Endodermal cell (in vitro differentiated cells): ENCODE measurements at regions not wholly inside any gene's neighbourhood (a gene's known extent, or its start where the extent isn't known, plus 50 kb on each side); places are given as distances from the start of the nearest gene placed in this dataset.

Experiments
- DNase-seq: peaks from one replicate; pipeline ENCODE4 v3.0.0-alpha.2; 2017
- H3K27ac ChIP-seq: 2 replicates; pipeline ENCODE4 v1.5.1; 2013; ENCODE audit warnings: mild to moderate bottlenecking, low read depth, low read length, moderate library complexity
- H3K27me3 ChIP-seq: 2 replicates; pipeline ENCODE4 v1.6.1; 2013; ENCODE audit warnings: mild to moderate bottlenecking, low read length, moderate library complexity; ENCODE audit not compliant: insufficient read depth, control insufficient read depth, poor library complexity, severe bottlenecking
- H3K36me3 ChIP-seq: 2 replicates; pipeline ENCODE4 v1.7.0; 2013; ENCODE audit warnings: mild to moderate bottlenecking, low read length, moderate library complexity; ENCODE audit not compliant: control insufficient read depth, insufficient read depth
- H3K4me1 ChIP-seq: one replicate; pipeline ENCODE4 v1.7.0; 2013; ENCODE audit warnings: low read length; ENCODE audit not compliant: control insufficient read depth, insufficient read depth
- H3K4me3 ChIP-seq: 2 replicates; pipeline ENCODE4 v1.5.1; 2013; ENCODE audit warnings: mild to moderate bottlenecking, low read length, moderate library complexity
- H3K9ac ChIP-seq: 2 replicates; pipeline ENCODE4 v1.6.1; 2013; ENCODE audit warnings: mild to moderate bottlenecking, low read length, moderate library complexity; ENCODE audit not compliant: poor library complexity, severe bottlenecking; ENCODE audit errors: extremely low read depth
- H3K9me3 ChIP-seq: 2 replicates; pipeline ENCODE4 v1.6.1; 2013; ENCODE audit warnings: mild to moderate bottlenecking, low read length, moderate library complexity; ENCODE audit not compliant: control insufficient read depth
- H3K27ac Mint-ChIP-seq: 2 replicates; pipeline ENCODE4 v1.8.0; 2020; ENCODE audit warnings: mixed read lengths
- H3K27me3 Mint-ChIP-seq: 2 replicates; pipeline ENCODE4 v1.8.0; 2021; ENCODE audit warnings: mild to moderate bottlenecking, mixed read lengths; ENCODE audit not compliant: insufficient read depth
- H3K36me3 Mint-ChIP-seq: 2 replicates; pipeline ENCODE4 v1.8.0; 2020; ENCODE audit warnings: low read depth, mixed read lengths
- H3K4me1 Mint-ChIP-seq: 2 replicates; pipeline ENCODE4 v1.8.0; 2020; ENCODE audit warnings: mixed read lengths
- H3K4me3 Mint-ChIP-seq: 2 replicates; pipeline ENCODE4 v1.8.0; 2020; ENCODE audit warnings: mild to moderate bottlenecking, moderate library complexity, mixed read lengths
- H3K9me3 Mint-ChIP-seq: 2 replicates; pipeline ENCODE4 v1.8.0; 2020; ENCODE audit warnings: mild to moderate bottlenecking, mixed read lengths
- CTCF ChIP-seq: fragments of 200-600 bp; sonication (generic); conservative IDR thresholded peaks from 2 replicates; pipeline ENCODE4 v1.5.0; 2021; ENCODE audit warnings: antibody characterized with exemption, mild to moderate bottlenecking
- WGBS, 2 experiments: methylation state at CpG; one replicate each; pipeline versions ENCODE4 v1.1.5 to v1.1.7; 2013; ENCODE audit warnings: missing lambda C conversion rate in 2 of 2, mixed read lengths in 1 of 2; ENCODE audit not compliant: insufficient coverage in 1 of 2, insufficient read length in 1 of 2; 5-methylcytosine and 5-hydroxymethylcytosine counted together

DNA sequence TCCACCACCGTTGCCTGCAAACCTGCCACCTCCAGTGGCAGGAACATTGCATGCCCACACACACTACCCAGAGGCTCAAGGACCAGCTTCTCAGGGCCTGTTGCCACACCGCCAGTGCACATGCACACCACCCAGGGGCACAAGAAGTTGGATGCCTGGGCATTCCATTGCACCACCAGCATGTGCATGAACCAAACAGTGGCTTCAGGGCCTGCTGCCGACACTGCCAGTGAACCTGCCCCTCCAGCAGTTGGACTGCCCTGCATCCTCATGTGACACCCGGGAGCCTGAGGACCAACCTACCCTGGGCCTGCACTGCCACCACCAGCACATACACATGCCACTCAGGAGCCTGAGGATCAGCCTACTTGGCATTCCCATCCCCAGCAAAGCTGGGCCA, 303.7 kb downstream of the KCNJ2 start:
- no peaks in the 10 kb centered on the region for H3K36me3 ChIP-seq
- H3K9ac ChIP-seq = no peak overlapping the region
- 94 to 100% methylated on average over 1 to 4 of the region's 4 CpGs for WGBS, 2 experiments
- no peak for TF ChIP-seq CTCF
- no peaks in the 10 kb centered on the region for H3K27me3 Mint-ChIP-seq
- no peak overlapping the region for H3K4me3 Mint-ChIP-seq
- H3K4me1 ChIP-seq = no peaks in the 10 kb centered on the region
- DNase-seq = no peak
- no peak overlapping the region for H3K27ac Mint-ChIP-seq
- no peak overlapping the region for H3K4me3 ChIP-seq
- H3K9me3 ChIP-seq = no peaks in the 10 kb centered on the region
- peaks cover 7% of the 10 kb centered on the region for H3K4me1 Mint-ChIP-seq
- no peaks in the 10 kb centered on the region for H3K9me3 Mint-ChIP-seq
- H3K36me3 Mint-ChIP-seq = no peaks in the 10 kb centered on the region
- H3K27me3 ChIP-seq = no peaks in the 10 kb centered on the region
- no peak overlapping the region for H3K27ac ChIP-seq

- no peaks in the 10 kb centered on the region for H3K27me3 Mint-ChIP-seq
- no peaks in the 10 kb centered on the region for H3K9me3 ChIP-seq
- 94% methylated on average over 3 of the region's 3 CpGs; no CpG with 5 or more reads in 1 of the 2 experiments for WGBS, 2 experiments
These were observed 307.0 kb downstream of the KCNJ2 start for GRCh38 chr17:70476368-70476767.

DNA sequence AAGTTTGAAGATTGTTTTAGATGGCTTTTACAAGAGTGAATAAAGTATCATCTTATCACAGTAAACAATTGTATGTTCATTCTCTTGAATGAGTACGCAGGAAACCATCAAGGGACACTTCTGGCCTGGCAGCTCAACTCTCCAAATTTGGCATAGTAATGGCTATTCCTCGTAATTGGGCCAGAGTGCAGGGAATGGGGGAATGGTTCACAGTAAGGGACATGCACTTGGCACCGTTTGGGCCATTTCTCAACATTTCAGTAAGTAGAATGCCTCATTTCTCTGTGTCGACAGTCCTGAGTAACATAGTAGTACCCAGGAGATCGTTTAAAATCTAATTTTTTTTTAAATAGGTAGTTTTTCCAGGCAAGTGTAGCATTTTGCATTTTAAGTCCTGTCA, 309.6 kb downstream of the KCNJ2 start:
- Histone ChIP-seq H3K27ac (no peak overlapping the region), H3K9me3 (peaks cover 9% of the 10 kb centered on the region), H3K9ac (no peak overlapping the region), H3K36me3 (no peaks in the 10 kb centered on the region), H3K27me3 (no peaks in the 10 kb centered on the region), H3K4me1 (no peaks in the 10 kb centered on the region), H3K4me3 (no peak overlapping the region)
- DNase-seq = no peak
- H3K36me3 Mint-ChIP-seq = peaks cover 5% of the 10 kb centered on the region
- no peaks in the 10 kb centered on the region for H3K4me1 Mint-ChIP-seq
- H3K27me3 Mint-ChIP-seq = no peaks in the 10 kb centered on the region
- 92 to 93% methylated on average over 3 to 5 of the region's 5 CpGs for WGBS, 2 experiments
- no peak overlapping the region for H3K27ac Mint-ChIP-seq
- H3K9me3 Mint-ChIP-seq = peaks cover 15% of the 10 kb centered on the region
- TF ChIP-seq CTCF = no peak
- H3K4me3 Mint-ChIP-seq = no peak overlapping the region

More at GRCh38 chr17:70476368-70476767, 307.0 kb downstream of the KCNJ2 start:
- Histone ChIP-seq H3K27ac (no peak overlapping the region), H3K9ac (no peak overlapping the region), H3K4me3 (no peak overlapping the region), H3K36me3 (no peaks in the 10 kb centered on the region), H3K27me3 (no peaks in the 10 kb centered on the region), H3K4me1 (no peaks in the 10 kb centered on the region)
- no peak for DNase-seq
- no peaks in the 10 kb centered on the region for H3K9me3 Mint-ChIP-seq
- H3K4me1 Mint-ChIP-seq = no peaks in the 10 kb centered on the region
- no peak overlapping the region for H3K27ac Mint-ChIP-seq
- no peak overlapping the region for H3K4me3 Mint-ChIP-seq
- TF ChIP-seq CTCF = no peak
- H3K36me3 Mint-ChIP-seq = no peaks in the 10 kb centered on the region
